Esophagus muscularis mucosa (tissue), 4 donors: ENCODE measurements at regions not wholly inside any gene's neighbourhood (a gene's known extent, or its start where the extent isn't known, plus 50 kb on each side); places are given as distances from the start of the nearest gene placed in this dataset.

ENCODE experiments used
- DNase-seq: peaks from one replicate; pipeline ENCODE4 v3.0.0-alpha.2; 2017; ENCODE audit errors: extremely low spot score
- H3K27ac ChIP-seq, 4 donors: fragments of 200-600 bp; sonication (generic); replicated peaks in 1 of 4; 1 replicate in 3 of 4; 2 replicates in 1 of 4; pipeline ENCODE4 v1.5.1; 2016 to 2019; ENCODE audit warnings: mild to moderate bottlenecking in 1 of 4
- H3K27me3 ChIP-seq, 4 donors: fragments of 200-600 bp; sonication (generic); one replicate each; pipeline versions ENCODE4 v1.5.1 to v1.6.0; 2016 to 2019
- H3K36me3 ChIP-seq, 4 donors: fragments of 200-600 bp; sonication (generic); one replicate each; pipeline ENCODE4 v1.5.1; 2016 to 2019
- H3K4me1 ChIP-seq, 4 donors: fragments of 200-600 bp; sonication (generic); one replicate each; pipeline ENCODE4 v1.5.1; 2016 to 2019
- H3K4me3 ChIP-seq, 4 donors: fragments of 200-600 bp; sonication (generic); 1 replicate in 2 of 4; 2 replicates in 2 of 4; pipeline ENCODE4 v1.5.1; 2016 to 2019; ENCODE audit warnings: mild to moderate bottlenecking in 4 of 4, moderate library complexity in 1 of 4
- H3K9me3 ChIP-seq, 4 donors: fragments of 200-600 bp; sonication (generic); 1 replicate in 3 of 4; 2 replicates in 1 of 4; pipeline ENCODE4 v1.5.1; 2016 to 2019
- CTCF ChIP-seq, 3 experiments: fragments of 200-600 bp in 2 of 3; fragments of 450-650 bp in 1 of 3; sonication (generic) in 2 of 3; IDR thresholded peaks; one replicate each; pipeline ENCODE4 v1.5.1; 2017 to 2019; ENCODE audit warnings: antibody characterized with exemption in 3 of 3, mild to moderate bottlenecking in 2 of 3, moderate library complexity in 1 of 3
- EP300 ChIP-seq: sonication (generic); formaldehyde crosslinking; IDR thresholded peaks from one replicate; pipeline ENCODE4 v1.6.1; 2017; ENCODE audit warnings: antibody characterized with exemption
- POLR2A ChIP-seq: fragments of 450-650 bp; IDR thresholded peaks from one replicate; pipeline ENCODE4 v1.6.1; 2017; ENCODE audit warnings: antibody characterized with exemption, moderate library complexity, mild to moderate bottlenecking, low read depth
- POLR2AphosphoS5 ChIP-seq, 2 donors: sonication (generic); formaldehyde crosslinking; IDR thresholded peaks; one replicate each; pipeline ENCODE4 v1.6.1; 2017; ENCODE audit warnings: antibody characterized with exemption in 2 of 2
- WGBS: methylation state at CpG from one replicate; pipeline ENCODE4 v1.1.5; 2018; 5-methylcytosine and 5-hydroxymethylcytosine counted together
- intact Hi-C: fragments of 100-400 bp; cut with DNase I; formaldehyde crosslinking; loops from one replicate; pipeline ENCODE4 v1.15.1; 2023

GRCh38 chr7:157073949-157074624 is 63.6 kb upstream of the MNX1 start:
- H3K9me3 ChIP-seq, result peaks cover 0 to 7% (median 6%) of the 10 kb centered on the region in 4 donors
- DNase-seq, result no peak
- H3K4me1 ChIP-seq, result peaks cover 0 to 11% (median 6%) of the 10 kb centered on the region in 4 donors
- TF ChIP-seq CTCF (IDR thresholded peaks at IDR 0.05) (no peak), POLR2A (no peak), EP300 (no peak), POLR2AphosphoS5 (IDR thresholded peaks at IDR 0.05) (no peak)
- WGBS, result 91% methylated on average over 7 of the region's 7 CpGs
- H3K36me3 ChIP-seq, result no peaks in the 10 kb centered on the region
- H3K4me3 ChIP-seq, result no peak overlapping the region
- peaks cover 0 to 63% (median 3%) of the 10 kb centered on the region in 4 donors for H3K27me3 ChIP-seq
- no peak overlapping the region for H3K27ac ChIP-seq
- intact Hi-C loops, result no loop called here

- intact Hi-C loops, result no loop called here
- H3K4me3 ChIP-seq, result no peak overlapping the region
- no peaks in the 10 kb centered on the region for H3K36me3 ChIP-seq
- no peak for DNase-seq
- H3K9me3 ChIP-seq, result peaks cover 0 to 7% (median 4%) of the 10 kb centered on the region in 4 donors
- peaks cover 0 to 11% (median 6%) of the 10 kb centered on the region in 4 donors for H3K4me1 ChIP-seq
- TF ChIP-seq CTCF (IDR thresholded peaks at IDR 0.05), result no peak
- no peak for TF ChIP-seq EP300
- no peak for TF ChIP-seq POLR2A
- no peak for TF ChIP-seq POLR2AphosphoS5 (IDR thresholded peaks at IDR 0.05)
- peaks cover 0 to 83% (median 5%) of the 10 kb centered on the region in 4 donors for H3K27me3 ChIP-seq
- H3K27ac ChIP-seq, result no peak overlapping the region
- WGBS, result 93% methylated on average over 6 of the region's 6 CpGs
These were observed 62.3 kb upstream of the UBE3C start for GRCh38 chr7:157076466-157076865.

- TF ChIP-seq POLR2AphosphoS5 (IDR thresholded peaks at IDR 0.05) (no peak), CTCF (IDR thresholded peaks at IDR 0.05) (no peak), EP300 (no peak), POLR2A (no peak)
- Histone ChIP-seq H3K36me3 (no peaks in the 10 kb centered on the region), H3K27me3 (peaks cover 0 to 83% (median 5%) of the 10 kb centered on the region in 4 donors), H3K4me1 (peaks cover 0 to 11% (median 6%) of the 10 kb centered on the region in 4 donors), H3K4me3 (no peak overlapping the region), H3K27ac (no peak overlapping the region), H3K9me3 (peaks cover 0 to 5% (median 0%) of the 10 kb centered on the region in 4 donors)
- DNase-seq, result no peak
- intact Hi-C loops, result no loop called here
- 72% methylated on average over 11 of the region's 11 CpGs for WGBS
These were observed 61.7 kb upstream of the UBE3C start for GRCh38 chr7:157077021-157077420.

- intact Hi-C loops, result no loop called here
- 10% methylated on average over 5 of the region's 44 CpGs for WGBS
- peak overlapping the region in 2 of 4 donors; percentile 36 to 59 for H3K27ac ChIP-seq
- peaks cover 0 to 74% (median 3%) of the 10 kb centered on the region in 4 donors for H3K27me3 ChIP-seq
- H3K4me3 ChIP-seq, result peak overlapping the region; percentile 24 to 38 (median 32)
- TF ChIP-seq POLR2AphosphoS5 (IDR thresholded peaks at IDR 0.05) (no peak), POLR2A (no peak), CTCF (IDR thresholded peaks at IDR 0.05) (no peak), EP300 (no peak)
- H3K36me3 ChIP-seq, result no peaks in the 10 kb centered on the region
- peaks cover 0 to 14% (median 6%) of the 10 kb centered on the region in 4 donors for H3K9me3 ChIP-seq
- H3K4me1 ChIP-seq, result peaks cover 0 to 11% (median 6%) of the 10 kb centered on the region in 4 donors
- no peak for DNase-seq
These were observed 60.6 kb upstream of the UBE3C start for GRCh38 chr7:157077986-157078644.
